ENCODE measurements at regions not wholly inside any gene's neighbourhood (a gene's known extent, or its start where the extent isn't known, plus 50 kb on each side); places are given as distances from the start of the nearest gene placed in this dataset.
"Not testable (repeated sequence)": the region's sequence is repeated elsewhere in the genome, so short reads cannot be mapped to it uniquely, and the experiment has no call there.

- no peak for FAIRE-seq
Observed at GRCh38 chr2:146992466-146992865, 852.4 kb upstream of the ACVR2A start.

DNA sequence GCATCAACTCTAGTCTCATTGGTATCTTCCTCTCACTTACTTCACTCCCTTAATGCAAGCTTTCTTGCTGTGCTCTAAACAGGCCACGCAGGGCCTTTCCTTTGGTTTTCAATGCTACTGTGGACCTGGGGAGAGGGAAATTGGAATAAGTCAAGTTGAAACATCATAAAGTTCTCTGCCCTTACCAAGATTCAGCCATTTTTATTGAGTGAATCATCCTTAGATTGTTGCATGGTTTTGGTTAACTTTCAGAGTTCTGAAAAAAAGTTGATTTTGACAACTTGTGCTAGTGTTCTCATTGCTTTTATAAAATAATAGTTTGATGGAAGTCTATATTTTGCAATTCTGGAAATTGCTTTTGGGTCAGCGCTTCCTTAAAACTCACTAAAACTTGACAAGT is 852.8 kb upstream of the ACVR2A start:
- no peak for FAIRE-seq

GRCh38 chr2:146990311-146991054 is 854.3 kb upstream of the ACVR2A start:
- no peak for FAIRE-seq

- no peak for FAIRE-seq
Observed at GRCh38 chr2:146989741-146990140, 855.1 kb upstream of the ACVR2A start.

DNA sequence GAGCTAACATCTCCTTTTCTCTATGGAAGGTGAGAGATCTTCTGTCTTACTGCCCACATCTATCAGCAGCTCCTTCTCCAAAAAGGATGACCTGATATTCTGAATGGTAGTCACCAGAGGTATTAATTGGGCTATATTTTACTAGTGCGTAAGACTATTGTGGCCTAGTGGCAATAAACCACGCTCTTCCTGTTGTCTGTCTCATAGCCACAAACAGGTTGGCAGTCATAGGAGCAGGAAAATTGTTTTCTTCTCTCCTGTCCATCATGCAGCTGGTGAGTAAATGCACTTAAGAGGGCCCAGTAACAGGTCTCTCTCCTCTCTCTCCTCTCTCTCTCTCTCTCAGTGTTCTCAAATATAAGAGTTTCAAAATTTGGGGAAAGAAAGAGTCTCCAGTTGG is 856.8 kb upstream of the ACVR2A start:
- FAIRE-seq, result no peak

DNA sequence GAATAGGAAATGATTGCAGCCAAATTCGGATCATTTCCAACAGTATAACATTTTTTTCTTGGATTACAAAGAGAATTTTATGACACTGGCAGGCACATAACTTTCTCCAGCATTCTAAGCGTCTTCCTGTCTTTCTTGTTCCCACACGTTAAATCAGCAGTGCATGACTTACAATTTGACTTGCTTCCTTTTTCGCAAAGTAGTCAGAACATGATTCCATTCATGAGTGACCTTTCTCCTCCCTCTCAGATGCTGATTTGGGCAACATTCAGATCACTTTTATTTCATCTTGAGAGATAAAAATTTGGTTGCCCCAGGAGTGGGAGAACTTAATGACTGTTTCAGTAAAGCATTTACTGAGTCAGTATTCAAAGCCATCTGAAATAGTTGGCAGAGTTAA is 858.7 kb upstream of the ACVR2A start:
- FAIRE-seq, result no peak

DNA sequence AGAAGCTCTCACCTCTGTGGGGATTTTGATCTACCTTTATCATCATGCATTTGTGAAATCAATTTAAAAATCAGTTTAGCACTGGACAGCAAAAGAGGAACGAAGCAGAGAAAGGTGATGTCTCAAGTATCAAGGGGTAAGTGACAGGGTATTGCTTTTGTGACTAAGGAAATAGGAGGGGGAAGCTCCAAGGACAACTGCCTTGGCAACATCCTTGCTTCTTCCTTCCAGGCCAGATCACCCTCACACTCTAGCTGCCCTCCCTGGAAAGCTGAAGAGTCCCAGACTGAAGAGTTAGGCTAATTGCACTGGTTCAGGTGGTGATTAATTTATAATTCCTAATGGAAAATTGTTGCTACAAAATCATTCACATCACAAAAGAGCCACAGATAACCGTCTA is 859.1 kb upstream of the ACVR2A start:
- FAIRE-seq, result no peak

DNA sequence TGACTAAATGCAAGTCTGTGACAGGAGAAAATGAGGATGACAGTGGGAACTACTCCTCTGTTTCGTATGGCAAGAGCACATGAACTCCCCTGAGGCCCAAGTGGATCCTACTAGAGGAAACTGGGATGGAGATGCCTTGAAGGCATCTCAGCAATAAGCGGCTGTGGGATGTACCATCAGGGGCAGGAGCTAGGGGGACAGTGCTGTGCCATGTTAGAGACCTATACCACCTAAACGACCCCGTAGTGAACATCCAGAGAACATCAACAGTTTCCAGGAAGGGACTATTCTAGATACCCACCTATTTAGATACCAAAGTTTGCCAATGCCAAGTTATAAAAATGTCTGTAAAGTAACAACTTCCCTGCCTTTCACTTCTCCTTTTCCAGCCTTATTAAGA is 860.8 kb upstream of the ACVR2A start:
- FAIRE-seq, result no peak

DNA sequence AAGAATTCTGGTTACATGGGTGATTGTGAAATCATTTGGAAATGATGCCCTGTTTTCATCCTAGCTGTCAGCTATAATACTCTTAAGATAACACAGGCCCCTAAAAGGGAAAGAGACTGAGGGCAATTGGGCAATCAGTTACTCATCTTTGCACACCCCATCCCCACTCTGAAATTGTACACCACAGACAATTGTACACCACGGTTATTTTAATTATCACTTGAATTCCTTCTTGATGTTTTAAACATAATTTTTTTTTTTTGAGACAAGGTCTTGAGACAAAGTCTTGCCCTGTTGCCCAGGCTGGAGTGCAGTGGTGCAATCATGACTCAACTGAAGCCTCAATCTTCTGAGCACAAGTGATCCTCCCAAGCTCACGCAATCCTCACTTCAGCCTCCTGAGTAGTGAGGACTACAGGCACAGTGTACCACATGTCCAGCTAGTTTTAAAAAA is 862.4 kb upstream of the ACVR2A start:
- no peak for FAIRE-seq

- FAIRE-seq, result no peak
Observed at GRCh38 chr2:146981921-146982320, 862.9 kb upstream of the ACVR2A start.

DNA sequence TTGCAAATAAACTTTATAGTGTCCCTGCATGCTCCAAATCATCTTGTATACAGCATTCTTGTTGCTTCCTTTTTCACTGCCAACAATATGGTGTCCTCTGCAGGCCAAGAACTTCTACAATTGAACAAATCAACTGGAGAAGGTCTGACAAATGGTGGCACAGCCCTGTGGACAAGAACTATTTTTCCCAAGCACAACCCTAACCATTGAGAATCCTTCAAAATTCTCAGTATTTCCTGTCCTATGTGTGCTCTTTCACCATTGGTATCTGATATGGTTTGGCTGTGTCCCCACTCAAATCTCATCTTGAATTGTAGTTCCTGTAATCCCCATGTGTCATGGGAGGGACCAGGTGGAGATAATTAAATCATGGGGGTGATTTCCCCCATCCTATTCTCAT is 865.1 kb upstream of the ACVR2A start:
- FAIRE-seq, result no peak

- no peak for FAIRE-seq
Observed at GRCh38 chr2:146978577-146979555, 866.0 kb upstream of the ACVR2A start.

DNA sequence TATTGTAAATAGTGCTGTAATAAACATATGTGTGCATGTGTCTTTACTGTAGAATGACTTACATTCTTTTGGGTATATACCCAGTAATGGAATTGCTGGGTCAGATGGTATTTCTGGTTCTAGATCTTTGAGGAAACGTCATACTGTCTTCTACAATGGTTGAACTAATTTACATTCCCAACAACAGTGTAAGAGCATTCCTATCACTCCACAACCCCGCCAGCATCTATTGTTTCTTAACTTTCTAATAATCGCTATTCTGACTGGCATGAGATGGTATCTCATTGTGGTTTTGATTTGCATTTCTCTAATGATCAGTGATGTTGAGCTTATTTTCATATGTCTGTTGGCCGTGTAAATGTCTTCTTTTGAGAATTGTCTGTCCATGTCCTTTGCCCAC is 873.8 kb upstream of the ACVR2A start:
- not testable (repeated sequence) for FAIRE-seq

- not testable (repeated sequence) for FAIRE-seq
Observed at GRCh38 chr2:146969703-146970102, 875.1 kb upstream of the ACVR2A start.

- FAIRE-seq, result no peak
Observed at GRCh38 chr2:146964494-146964893, 880.3 kb upstream of the ACVR2A start.

- no peak for FAIRE-seq
Observed at GRCh38 chr2:146954544-146954943, 890.3 kb upstream of the ACVR2A start.

- no peak for FAIRE-seq
Observed at GRCh38 chr2:146952696-146953095, 892.1 kb upstream of the ACVR2A start.

GRCh38 chr2:146950911-146951310 is 893.9 kb upstream of the ACVR2A start:
- no peak for FAIRE-seq

DNA sequence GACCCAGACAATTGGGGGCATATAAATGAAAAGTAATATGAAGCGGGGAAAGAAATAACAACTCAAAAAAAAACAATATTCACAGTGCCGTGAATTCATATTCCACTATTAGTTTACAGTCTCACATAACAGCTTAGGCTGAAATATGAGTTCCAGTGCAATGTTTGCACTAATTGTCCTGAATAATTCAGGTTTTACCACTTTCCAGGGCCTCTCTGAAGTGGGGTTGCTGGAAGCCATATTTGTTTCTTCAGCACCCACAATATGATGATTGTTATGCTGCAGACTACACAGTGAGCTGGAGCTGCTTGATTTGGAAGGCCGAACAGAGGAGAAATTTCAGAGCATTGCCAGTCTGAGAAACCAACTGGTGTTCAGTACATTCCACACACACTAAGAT is 894.5 kb upstream of the ACVR2A start:
- no peak for FAIRE-seq

DNA sequence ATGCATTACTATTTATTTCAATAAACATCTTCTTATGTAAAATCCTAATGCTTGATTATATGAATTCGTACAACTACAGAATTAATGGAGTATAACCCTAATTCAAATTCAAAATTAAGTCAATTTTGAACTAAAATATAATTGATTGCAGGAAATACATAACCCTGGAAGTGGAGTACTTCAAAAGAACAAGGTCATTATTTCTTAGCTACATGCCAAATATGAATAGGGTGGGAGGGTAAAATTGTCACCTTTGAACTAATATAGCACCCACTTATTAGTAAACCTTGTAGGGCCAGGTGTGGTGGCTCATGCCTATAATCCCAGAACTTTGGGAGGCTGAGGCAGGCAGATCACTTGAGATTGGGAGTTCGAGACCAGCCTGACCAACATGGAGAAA is 895.4 kb upstream of the ACVR2A start:
- FAIRE-seq, result no peak

- no peak for FAIRE-seq
Observed at GRCh38 chr2:146944601-146945000, 900.2 kb upstream of the ACVR2A start.

DNA sequence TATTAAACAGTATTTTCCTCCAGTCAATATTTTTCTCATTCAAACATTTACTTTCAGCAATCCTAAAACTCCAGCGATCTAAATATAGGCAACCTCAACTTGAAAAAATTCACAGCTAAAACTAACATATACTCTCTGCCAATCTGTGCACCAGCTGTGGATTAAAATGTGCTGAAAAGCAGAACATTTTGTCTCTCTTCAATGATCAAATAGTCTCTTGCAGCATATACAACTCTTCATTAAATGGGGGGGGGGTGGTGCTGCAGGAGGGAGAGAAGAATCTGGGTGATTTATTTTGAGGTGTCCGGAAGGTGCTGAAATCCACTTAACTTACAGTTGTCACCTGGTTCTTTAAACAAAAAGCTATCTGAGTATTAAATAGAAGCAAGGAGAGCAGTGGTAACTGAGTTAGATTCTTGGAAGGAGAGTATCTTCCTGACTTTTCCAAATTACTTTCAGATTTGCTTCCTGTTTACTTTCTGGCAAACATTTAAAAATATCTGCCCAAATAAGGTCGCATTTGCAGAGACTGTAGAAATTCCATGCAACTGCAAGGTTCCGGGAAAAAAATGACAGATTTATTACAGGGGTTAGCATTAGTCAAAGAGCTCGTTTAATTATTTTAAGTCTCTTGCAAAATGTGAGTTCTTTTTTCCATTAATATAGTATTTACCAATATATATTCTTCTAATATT is 904.7 kb upstream of the ACVR2A start:
- no peak for FAIRE-seq

DNA sequence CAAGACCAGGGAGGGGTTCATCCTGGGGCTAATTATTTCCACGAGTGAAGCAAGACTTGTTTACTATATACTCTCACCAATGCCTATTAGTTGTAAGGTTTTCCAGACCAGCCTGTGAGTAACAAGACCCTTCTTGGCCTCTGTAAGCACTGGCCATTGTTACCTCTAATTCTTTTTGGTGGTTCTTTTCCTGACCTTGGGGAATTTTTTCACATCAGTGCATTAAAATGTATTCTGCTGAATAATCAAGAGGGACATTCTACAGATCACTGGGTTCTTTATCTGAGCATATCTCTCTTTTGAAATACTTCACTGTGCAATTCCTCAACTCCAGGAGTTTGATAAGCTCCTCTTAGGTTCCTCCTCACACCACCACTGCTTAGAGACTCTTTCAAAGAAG is 909.9 kb upstream of the ACVR2A start:
- FAIRE-seq, result no peak

All from G401.6 (cell line).